Breast epithelium (tissue), 4 donors: ENCODE measurements at regions not wholly inside any gene's neighbourhood (a gene's known extent, or its start where the extent isn't known, plus 50 kb on each side); places are given as distances from the start of the nearest gene placed in this dataset.

Experiments used
- DNase-seq, 2 donors: peaks; one replicate each; pipeline ENCODE4 v3.0.0-alpha.2; 2019; ENCODE audit warnings: low spot score in 2 of 2
- H3K27ac ChIP-seq, 2 donors: fragments of 200-600 bp; sonication (generic) in 1 of 2; one replicate each; pipeline ENCODE4 v1.5.1; 2016 to 2019; ENCODE audit warnings: mild to moderate bottlenecking in 1 of 2
- H3K27me3 ChIP-seq, 2 donors: fragments of 200-600 bp; sonication (generic) in 1 of 2; one replicate each; pipeline versions ENCODE4 v1.5.1 to v1.6.0; 2017 to 2019; ENCODE audit warnings: control low read depth in 1 of 2, mild to moderate bottlenecking in 1 of 2
- H3K36me3 ChIP-seq: fragments of 200-600 bp; one replicate; pipeline ENCODE4 v1.5.1; 2019
- H3K4me1 ChIP-seq, 2 donors: fragments of 200-600 bp; sonication (generic); one replicate each; pipeline ENCODE4 v1.5.1; 2016 to 2019; ENCODE audit warnings: control low read depth in 1 of 2
- H3K4me3 ChIP-seq, 3 donors: fragments of 200-600 bp; sonication (generic); 1 replicate in 2 of 3; 2 replicates in 1 of 3; pipeline ENCODE4 v1.5.1; 2016 to 2019; ENCODE audit warnings: mild to moderate bottlenecking in 3 of 3, moderate library complexity in 2 of 3
- H3K9me3 ChIP-seq, 2 donors: fragments of 200-600 bp; sonication (generic) in 1 of 2; one replicate each; pipeline ENCODE4 v1.5.1; 2016 to 2019; ENCODE audit warnings: control low read depth in 1 of 2
- POLR2A ChIP-seq: fragments of 450-650 bp; IDR thresholded peaks from one replicate; pipeline ENCODE4 v1.6.1; 2016; ENCODE audit warnings: antibody characterized with exemption, mild to moderate bottlenecking, moderate library complexity
- POLR2AphosphoS5 ChIP-seq, 3 donors: sonication (generic); formaldehyde crosslinking; IDR thresholded peaks; one replicate each; pipeline ENCODE4 v1.6.1; 2017; ENCODE audit warnings: antibody characterized with exemption in 3 of 3
- intact Hi-C: fragments of 100-400 bp; cut with DNase I; formaldehyde crosslinking; loops from one replicate; pipeline ENCODE4 v1.15.1; 2023; ENCODE audit warnings: low total_unique reads
- TF ChIP-seq, protein P1 (sequence below), 3 donors: fragments of 450-650 bp; IDR thresholded peaks; one replicate each; pipeline ENCODE4 v1.5.1; 2016 to 2017; ENCODE audit warnings: antibody characterized with exemption in 3 of 3, mild to moderate bottlenecking in 3 of 3, moderate library complexity in 3 of 3

DNA sequence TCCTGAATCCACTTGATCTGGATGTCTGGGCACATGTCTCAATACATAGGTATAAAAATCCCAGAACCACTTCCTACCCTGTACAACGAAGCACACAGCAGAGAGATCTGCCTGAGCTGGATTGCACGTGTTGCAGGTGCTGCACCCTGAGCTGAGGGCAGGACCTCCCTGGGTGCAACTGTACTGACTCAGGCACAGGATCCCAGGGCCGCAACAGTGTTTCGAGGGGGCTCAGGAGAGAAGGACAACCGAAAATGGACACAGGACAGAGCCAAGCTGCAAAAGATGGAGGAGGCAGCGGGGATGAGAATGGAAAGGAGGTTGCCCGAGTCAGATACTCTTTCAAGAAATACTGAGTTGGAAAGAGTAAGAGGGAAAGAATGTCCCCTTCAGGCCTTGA, 354.1 kb downstream of the EIPR1 start:
- DNase-seq: no peak
- Histone ChIP-seq H3K4me1 (no peaks in the 10 kb centered on the region), H3K27me3 (no peaks in the 10 kb centered on the region), H3K27ac (no peak overlapping the region), H3K4me3 (no peak overlapping the region), H3K9me3 (no peaks in the 10 kb centered on the region), H3K36me3 (no peaks in the 10 kb centered on the region)
- TF ChIP-seq, protein P1, sequence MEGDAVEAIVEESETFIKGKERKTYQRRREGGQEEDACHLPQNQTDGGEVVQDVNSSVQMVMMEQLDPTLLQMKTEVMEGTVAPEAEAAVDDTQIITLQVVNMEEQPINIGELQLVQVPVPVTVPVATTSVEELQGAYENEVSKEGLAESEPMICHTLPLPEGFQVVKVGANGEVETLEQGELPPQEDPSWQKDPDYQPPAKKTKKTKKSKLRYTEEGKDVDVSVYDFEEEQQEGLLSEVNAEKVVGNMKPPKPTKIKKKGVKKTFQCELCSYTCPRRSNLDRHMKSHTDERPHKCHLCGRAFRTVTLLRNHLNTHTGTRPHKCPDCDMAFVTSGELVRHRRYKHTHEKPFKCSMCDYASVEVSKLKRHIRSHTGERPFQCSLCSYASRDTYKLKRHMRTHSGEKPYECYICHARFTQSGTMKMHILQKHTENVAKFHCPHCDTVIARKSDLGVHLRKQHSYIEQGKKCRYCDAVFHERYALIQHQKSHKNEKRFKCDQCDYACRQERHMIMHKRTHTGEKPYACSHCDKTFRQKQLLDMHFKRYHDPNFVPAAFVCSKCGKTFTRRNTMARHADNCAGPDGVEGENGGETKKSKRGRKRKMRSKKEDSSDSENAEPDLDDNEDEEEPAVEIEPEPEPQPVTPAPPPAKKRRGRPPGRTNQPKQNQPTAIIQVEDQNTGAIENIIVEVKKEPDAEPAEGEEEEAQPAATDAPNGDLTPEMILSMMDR (IDR thresholded peaks at IDR 0.05): no peak
- TF ChIP-seq POLR2A: no peak
- no peak for TF ChIP-seq POLR2AphosphoS5 (IDR thresholded peaks at IDR 0.05)
- intact Hi-C loops: no loop called here

DNA sequence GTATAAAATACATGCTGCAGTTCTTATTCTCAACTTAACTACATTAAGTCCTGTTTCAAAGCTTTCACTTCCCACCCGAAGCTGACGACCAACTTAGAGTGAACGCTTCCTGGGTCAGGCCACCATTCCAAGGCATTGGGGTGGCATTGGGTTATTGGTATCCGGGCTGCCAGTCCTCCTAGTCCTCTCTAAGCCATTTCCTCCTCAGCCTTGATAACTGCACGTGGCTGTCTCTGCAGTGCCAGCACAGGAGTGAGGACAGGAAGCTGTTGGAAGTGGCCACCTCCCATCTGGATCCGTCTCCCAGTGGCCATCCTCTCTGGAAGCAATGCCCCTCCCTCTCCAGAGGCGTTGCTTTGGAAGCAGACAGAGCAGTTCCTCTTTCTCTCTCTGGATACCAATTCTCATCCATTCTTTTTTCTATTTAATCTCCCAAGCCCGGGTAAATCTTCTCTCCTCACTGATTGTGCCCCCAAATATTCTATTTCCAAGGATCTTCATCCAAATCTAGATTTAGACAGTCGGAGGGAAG, 354.7 kb downstream of the EIPR1 start:
- TF ChIP-seq, protein P1 (IDR thresholded peaks at IDR 0.05): no peak
- no peak for TF ChIP-seq POLR2AphosphoS5 (IDR thresholded peaks at IDR 0.05)
- no peak for TF ChIP-seq POLR2A
- H3K4me1 ChIP-seq: no peaks in the 10 kb centered on the region
- H3K4me3 ChIP-seq: no peak overlapping the region
- intact Hi-C loops: no loop called here
- no peaks in the 10 kb centered on the region for H3K36me3 ChIP-seq
- H3K27me3 ChIP-seq: no peaks in the 10 kb centered on the region
- DNase-seq: no peak
- no peaks in the 10 kb centered on the region for H3K9me3 ChIP-seq
- H3K27ac ChIP-seq: no peak overlapping the region

DNA sequence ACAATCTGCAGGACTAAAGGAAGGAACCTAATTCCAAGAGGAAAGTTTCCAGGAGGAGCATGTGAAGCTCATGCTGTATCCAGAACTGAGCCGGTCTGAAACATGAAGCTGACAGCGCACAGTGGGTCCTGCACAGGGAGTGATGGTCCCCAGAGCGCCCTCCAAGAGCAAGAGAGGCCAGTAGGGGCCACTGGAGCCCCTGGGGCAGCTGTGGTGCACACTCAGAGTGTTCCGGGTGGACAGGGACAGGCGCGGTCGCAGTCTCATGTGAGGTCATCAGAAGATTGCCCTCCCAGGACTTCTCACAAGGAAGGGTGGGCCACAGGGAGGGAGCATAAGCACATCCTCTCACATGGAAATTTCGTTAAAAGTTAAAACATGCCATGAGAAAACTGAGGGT, 355.9 kb downstream of the EIPR1 start:
- no peaks in the 10 kb centered on the region for H3K36me3 ChIP-seq
- H3K4me1 ChIP-seq: no peaks in the 10 kb centered on the region
- peaks cover 0 to 4% of the 10 kb centered on the region in 2 donors for H3K9me3 ChIP-seq
- intact Hi-C loops: no loop called here
- H3K27me3 ChIP-seq: no peaks in the 10 kb centered on the region
- DNase-seq: no peak
- no peak overlapping the region for H3K4me3 ChIP-seq
- TF ChIP-seq, protein P1 (IDR thresholded peaks at IDR 0.05): no peak
- TF ChIP-seq POLR2A (no peak), POLR2AphosphoS5 (IDR thresholded peaks at IDR 0.05) (no peak)
- no peak overlapping the region for H3K27ac ChIP-seq

DNA sequence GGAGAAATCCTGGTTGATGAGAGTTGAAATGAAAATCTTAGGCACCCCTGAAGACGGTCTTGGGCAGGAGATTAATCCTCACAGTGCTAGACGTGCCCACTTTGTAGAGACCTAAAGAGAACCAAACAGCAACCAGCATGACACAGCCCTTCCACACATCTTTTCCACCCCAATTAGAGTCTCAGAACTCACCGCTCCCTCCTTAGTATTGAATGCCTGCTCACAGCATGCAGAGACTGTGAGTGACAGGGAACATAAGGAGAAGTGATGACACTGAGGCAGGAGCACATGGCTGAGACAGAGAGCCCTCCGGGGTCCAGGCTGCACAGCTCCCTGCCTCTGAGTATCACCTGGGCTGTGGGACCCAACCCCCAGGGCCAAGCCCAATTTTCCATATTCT, 367.6 kb downstream of the EIPR1 start:
- Histone ChIP-seq H3K4me1 (no peaks in the 10 kb centered on the region), H3K9me3 (peaks cover 11 to 30% of the 10 kb centered on the region in 2 donors), H3K27ac (no peak overlapping the region), H3K36me3 (no peaks in the 10 kb centered on the region), H3K4me3 (no peak overlapping the region), H3K27me3 (peaks cover 0 to 45% of the 10 kb centered on the region in 2 donors)
- DNase-seq: no peak
- intact Hi-C loops: loop anchor here (5.0 kb wide), 1 partner anchor 467 kb away; no protein-coding TSS in a partner anchor
- TF ChIP-seq POLR2AphosphoS5 (IDR thresholded peaks at IDR 0.05) (no peak), POLR2A (no peak)
- TF ChIP-seq, protein P1 (IDR thresholded peaks at IDR 0.05): no peak

DNA sequence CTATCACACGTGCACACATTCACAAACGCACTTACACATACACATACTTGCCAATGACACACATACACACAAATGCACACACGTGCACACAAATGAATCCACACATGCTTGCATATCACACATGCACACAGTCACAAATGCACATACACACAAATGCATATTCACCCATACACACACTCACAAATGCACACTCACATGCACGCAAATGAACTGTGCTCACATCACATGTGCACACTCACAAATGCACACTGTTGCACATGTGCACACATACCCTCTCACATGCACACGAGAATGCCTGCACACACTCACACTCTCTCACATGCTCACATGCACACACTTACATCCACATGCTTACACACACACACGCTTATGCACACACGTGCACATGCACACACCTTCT, 368.1 kb downstream of the EIPR1 start:
- Histone ChIP-seq H3K36me3 (no peaks in the 10 kb centered on the region), H3K27ac (no peak overlapping the region), H3K27me3 (peaks cover 0 to 47% of the 10 kb centered on the region in 2 donors), H3K4me3 (no peak overlapping the region), H3K9me3 (peaks cover 11 to 28% of the 10 kb centered on the region in 2 donors), H3K4me1 (no peaks in the 10 kb centered on the region)
- TF ChIP-seq POLR2AphosphoS5 (IDR thresholded peaks at IDR 0.05): no peak
- TF ChIP-seq, protein P1 (IDR thresholded peaks at IDR 0.05): no peak
- no peak for TF ChIP-seq POLR2A
- no peak for DNase-seq
- intact Hi-C loops: no loop called here
